SK-N-SH (cell line): ENCODE measurements at regions not wholly inside any gene's neighbourhood (a gene's known extent, or its start where the extent isn't known, plus 50 kb on each side); places are given as distances from the start of the nearest gene placed in this dataset.

Experiments
- CTCF ChIP-seq: fragments of 200-600 bp; sonication (generic); IDR thresholded peaks from 2 replicates; pipeline ENCODE4 v1.6.1; 2017; ENCODE audit warnings: antibody characterized with exemption, mild to moderate bottlenecking, moderate library complexity
- EZH2phosphoT487 ChIP-seq: fragments of 200-600 bp; sonication (generic); IDR thresholded peaks from 2 replicates; pipeline ENCODE4 v1.6.1; 2017; ENCODE audit warnings: low read depth, mixed run types, mild to moderate bottlenecking, antibody characterized with exemption, moderate library complexity, borderline replicate concordance
- GATA2 ChIP-seq: sonication (generic); formaldehyde crosslinking; IDR thresholded peaks from 2 replicates; pipeline ENCODE4 v1.5.0; 2020; ENCODE audit warnings: mild to moderate bottlenecking, missing genetic modification reagents
- IRF3 ChIP-seq: fragments of 150-350 bp; IDR thresholded peaks from 2 replicates; pipeline ENCODE4 v1.6.1; 2016; ENCODE audit warnings: mild to moderate bottlenecking, low read depth, low read length
- JUND ChIP-seq: IDR thresholded peaks from 2 replicates; pipeline ENCODE4 v1.4.0; 2012
- MXI1 ChIP-seq: IDR thresholded peaks from 2 replicates; pipeline ENCODE4 v1.6.1; 2012; ENCODE audit warnings: mild to moderate bottlenecking, low read depth, low read length, improper control_type of control experiment
- POLR2AphosphoS5 ChIP-seq: IDR thresholded peaks from 2 replicates; pipeline ENCODE4 v1.6.1; 2012; ENCODE audit warnings: low read depth, low read length
- RFX5 ChIP-seq: IDR thresholded peaks from 2 replicates; pipeline ENCODE4 v1.6.1; 2012; ENCODE audit warnings: mild to moderate bottlenecking, improper control_type of control experiment, low read length
- RXRA ChIP-seq: IDR thresholded peaks from 2 replicates; pipeline ENCODE4 v1.4.0; 2012; ENCODE audit warnings: low read depth, mild to moderate bottlenecking, borderline replicate concordance
- SIN3A ChIP-seq: IDR thresholded peaks from 2 replicates; pipeline ENCODE4 v1.6.1; 2012; ENCODE audit warnings: low read depth, mild to moderate bottlenecking, low read length, moderate library complexity, borderline replicate concordance
- TAF1 ChIP-seq: IDR thresholded peaks from 2 replicates; pipeline ENCODE4 v1.6.1; 2012; ENCODE audit warnings: low read depth, mild to moderate bottlenecking, low read length, moderate library complexity, borderline replicate concordance
- TEAD4 ChIP-seq: IDR thresholded peaks from 2 replicates; pipeline ENCODE4 v1.4.0; 2012; ENCODE audit warnings: mild to moderate bottlenecking, borderline replicate concordance; ENCODE audit not compliant: insufficient read depth
- USF2 ChIP-seq: fragments of 150-350 bp; IDR thresholded peaks from 2 replicates; pipeline ENCODE4 v1.6.1; 2017; ENCODE audit warnings: antibody characterized with exemption, low read length, low read depth, borderline replicate concordance

GRCh38 chr3:87702600-87702999 is 356.2 kb downstream of the CGGBP1 start:
- TF ChIP-seq SIN3A (no peak), CTCF (no peak), IRF3 (no peak), RFX5 (no peak), GATA2 (CRISPR knock-in tag) (no peak), USF2 (no peak), RXRA (no peak), POLR2AphosphoS5 (no peak), TAF1 (no peak), MXI1 (no peak), JUND (no peak), TEAD4 (no peak), EZH2phosphoT487 (no peak)
